ENCODE measurements at regions not wholly inside any gene's neighbourhood (a gene's known extent, or its start where the extent isn't known, plus 50 kb on each side); places are given as distances from the start of the nearest gene placed in this dataset.

GRCh38 chr2:16080071-16080470 lies 139.7 kb downstream of the MYCN start:
- Histone ChIP-seq H3K4me1 (ENCODE audit: insufficient read depth, insufficient read length) (peaks cover 2% of the 10 kb centered on the region), H3K4me3 (ENCODE audit: insufficient read length, low read depth) (no peak overlapping the region), H3K9me3 (ENCODE audit: insufficient read depth, low read length) (no peaks in the 10 kb centered on the region), H3K9ac (ENCODE audit: insufficient read length, low read depth) (no peak overlapping the region), H3K27me3 (ENCODE audit: insufficient read depth, insufficient read length) (no peaks in the 10 kb centered on the region), H3K36me3 (ENCODE audit: insufficient read depth, insufficient read length, low read length) (no peaks in the 10 kb centered on the region)
- TF ChIP-seq SUZ12 (IDR thresholded peaks at IDR 0.05; ENCODE audit: extremely low read depth, insufficient read depth, insufficient read length) (no peak), YY1 (IDR thresholded peaks at IDR 0.05; ENCODE audit: insufficient read depth, insufficient read length) (no peak), ZNF274 (IDR thresholded peaks at IDR 0.05; ENCODE audit: low read depth, low read length) (no peak)
- DNase-seq (ENCODE audit: low read depth, low spot score) = no peak

GRCh38 chr2:16079637-16080036 lies 139.3 kb downstream of the MYCN start:
- Histone ChIP-seq H3K36me3 (ENCODE audit: insufficient read depth, insufficient read length, low read length) (no peaks in the 10 kb centered on the region), H3K9ac (ENCODE audit: insufficient read length, low read depth) (no peak overlapping the region), H3K9me3 (ENCODE audit: insufficient read depth, low read length) (no peaks in the 10 kb centered on the region), H3K4me1 (ENCODE audit: insufficient read depth, insufficient read length) (peaks cover 2% of the 10 kb centered on the region), H3K4me3 (ENCODE audit: insufficient read length, low read depth) (no peak overlapping the region), H3K27me3 (ENCODE audit: insufficient read depth, insufficient read length) (no peaks in the 10 kb centered on the region)
- DNase-seq (ENCODE audit: low read depth, low spot score) = no peak
- TF ChIP-seq SUZ12 (IDR thresholded peaks at IDR 0.05; ENCODE audit: extremely low read depth, insufficient read depth, insufficient read length) (no peak), YY1 (IDR thresholded peaks at IDR 0.05; ENCODE audit: insufficient read depth, insufficient read length) (no peak), ZNF274 (IDR thresholded peaks at IDR 0.05; ENCODE audit: low read depth, low read length) (no peak)

DNA sequence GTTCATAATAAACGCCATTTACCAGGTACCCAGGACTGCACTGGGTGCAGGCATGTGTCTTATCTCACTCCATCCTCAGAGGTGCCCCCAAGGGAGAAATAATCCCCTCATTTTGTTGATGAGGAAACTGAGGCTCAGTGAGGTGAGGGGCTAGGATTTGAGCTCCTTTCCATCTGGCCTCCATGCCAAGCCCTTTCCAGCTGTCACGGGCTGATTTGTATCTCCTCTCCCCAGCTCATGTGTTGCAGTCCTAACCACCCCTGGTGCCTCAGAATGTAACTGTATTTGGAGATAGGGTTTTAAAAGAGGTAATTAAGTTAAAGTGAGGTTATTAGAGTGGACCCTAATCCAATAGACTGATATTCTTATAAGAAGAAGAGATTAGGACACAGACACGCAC lies 137.3 kb downstream of the MYCN start:
- no peaks in the 10 kb centered on the region for H3K4me1 ChIP-seq (ENCODE audit: insufficient read depth, insufficient read length)
- TF ChIP-seq SUZ12 (IDR thresholded peaks at IDR 0.05; ENCODE audit: extremely low read depth, insufficient read depth, insufficient read length) (no peak), ZNF274 (IDR thresholded peaks at IDR 0.05; ENCODE audit: low read depth, low read length) (no peak), YY1 (IDR thresholded peaks at IDR 0.05; ENCODE audit: insufficient read depth, insufficient read length) (no peak)
- no peaks in the 10 kb centered on the region for H3K9me3 ChIP-seq (ENCODE audit: insufficient read depth, low read length)
- H3K27me3 ChIP-seq (ENCODE audit: insufficient read depth, insufficient read length) = no peaks in the 10 kb centered on the region
- no peaks in the 10 kb centered on the region for H3K36me3 ChIP-seq (ENCODE audit: insufficient read depth, insufficient read length, low read length)
- no peak overlapping the region for H3K9ac ChIP-seq (ENCODE audit: insufficient read length, low read depth)
- H3K4me3 ChIP-seq (ENCODE audit: insufficient read length, low read depth) = no peak overlapping the region
- DNase-seq (ENCODE audit: low read depth, low spot score) = no peak

- TF ChIP-seq YY1 (IDR thresholded peaks at IDR 0.05; ENCODE audit: insufficient read depth, insufficient read length) (no peak), ZNF274 (IDR thresholded peaks at IDR 0.05; ENCODE audit: low read depth, low read length) (no peak), SUZ12 (IDR thresholded peaks at IDR 0.05; ENCODE audit: extremely low read depth, insufficient read depth, insufficient read length) (no peak)
- H3K9ac ChIP-seq (ENCODE audit: insufficient read length, low read depth) = no peak overlapping the region
- DNase-seq (ENCODE audit: low read depth, low spot score) = no peak
- no peak overlapping the region for H3K4me3 ChIP-seq (ENCODE audit: insufficient read length, low read depth)
- H3K36me3 ChIP-seq (ENCODE audit: insufficient read depth, insufficient read length, low read length) = no peaks in the 10 kb centered on the region
- no peaks in the 10 kb centered on the region for H3K4me1 ChIP-seq (ENCODE audit: insufficient read depth, insufficient read length)
- no peaks in the 10 kb centered on the region for H3K27me3 ChIP-seq (ENCODE audit: insufficient read depth, insufficient read length)
- no peaks in the 10 kb centered on the region for H3K9me3 ChIP-seq (ENCODE audit: insufficient read depth, low read length)
These were observed 136.6 kb downstream of the MYCN start for GRCh38 chr2:16076911-16077310.

DNA sequence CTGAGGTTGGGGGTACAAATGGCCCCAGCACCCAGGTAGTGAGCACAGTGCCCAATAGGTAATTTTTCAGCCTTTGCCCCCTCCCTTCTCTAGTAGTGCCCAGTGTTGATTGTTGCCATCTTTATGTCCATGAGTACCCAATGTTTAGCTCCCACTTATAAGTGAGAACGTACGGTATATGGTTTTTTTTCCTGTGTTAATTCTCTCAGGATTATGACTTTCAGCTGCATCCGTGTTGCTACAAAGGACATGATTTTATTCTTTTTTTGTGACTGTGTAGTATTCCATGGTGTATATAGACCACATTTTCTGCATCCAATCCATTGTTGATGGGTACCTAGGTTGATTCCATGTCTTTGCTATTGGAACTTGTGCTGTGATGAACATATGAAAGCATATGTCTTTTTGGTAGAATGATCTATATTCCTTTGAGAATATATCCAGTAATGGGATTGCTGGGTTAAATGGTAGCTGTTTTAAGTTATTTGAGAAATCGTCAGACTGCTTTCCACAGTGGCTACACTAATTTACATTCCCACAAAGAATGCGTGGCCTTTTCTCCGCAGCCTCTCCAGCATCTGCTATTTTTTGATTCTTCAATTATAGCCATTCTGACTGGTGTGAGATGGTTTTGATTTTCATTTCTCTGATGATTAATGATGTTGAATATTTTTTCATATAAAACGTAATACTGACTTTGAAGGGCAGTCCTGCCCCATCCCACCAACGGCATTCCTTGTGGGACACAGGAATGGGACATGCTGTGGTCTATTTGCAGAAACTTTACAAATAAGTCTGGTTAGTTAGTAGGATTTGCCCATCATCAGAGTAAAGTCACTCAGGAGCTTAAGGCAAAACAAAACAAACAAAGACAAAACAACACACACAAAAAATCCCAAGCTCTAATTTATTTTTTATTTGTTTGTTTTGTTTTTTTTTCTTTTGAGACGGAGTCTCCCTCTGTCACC lies 135.0 kb downstream of the MYCN start:
- Histone ChIP-seq H3K36me3 (ENCODE audit: insufficient read depth, insufficient read length, low read length) (no peaks in the 10 kb centered on the region), H3K9ac (ENCODE audit: insufficient read length, low read depth) (no peak overlapping the region), H3K4me1 (ENCODE audit: insufficient read depth, insufficient read length) (peaks cover 4% of the 10 kb centered on the region), H3K4me3 (ENCODE audit: insufficient read length, low read depth) (no peak overlapping the region), H3K27me3 (ENCODE audit: insufficient read depth, insufficient read length) (no peaks in the 10 kb centered on the region), H3K9me3 (ENCODE audit: insufficient read depth, low read length) (no peaks in the 10 kb centered on the region)
- no peak for TF ChIP-seq YY1 (IDR thresholded peaks at IDR 0.05; ENCODE audit: insufficient read depth, insufficient read length)
- TF ChIP-seq SUZ12 (IDR thresholded peaks at IDR 0.05; ENCODE audit: extremely low read depth, insufficient read depth, insufficient read length) = no peak
- TF ChIP-seq ZNF274 (IDR thresholded peaks at IDR 0.05; ENCODE audit: low read depth, low read length) = no peak
- no peak for DNase-seq (ENCODE audit: low read depth, low spot score)

DNA sequence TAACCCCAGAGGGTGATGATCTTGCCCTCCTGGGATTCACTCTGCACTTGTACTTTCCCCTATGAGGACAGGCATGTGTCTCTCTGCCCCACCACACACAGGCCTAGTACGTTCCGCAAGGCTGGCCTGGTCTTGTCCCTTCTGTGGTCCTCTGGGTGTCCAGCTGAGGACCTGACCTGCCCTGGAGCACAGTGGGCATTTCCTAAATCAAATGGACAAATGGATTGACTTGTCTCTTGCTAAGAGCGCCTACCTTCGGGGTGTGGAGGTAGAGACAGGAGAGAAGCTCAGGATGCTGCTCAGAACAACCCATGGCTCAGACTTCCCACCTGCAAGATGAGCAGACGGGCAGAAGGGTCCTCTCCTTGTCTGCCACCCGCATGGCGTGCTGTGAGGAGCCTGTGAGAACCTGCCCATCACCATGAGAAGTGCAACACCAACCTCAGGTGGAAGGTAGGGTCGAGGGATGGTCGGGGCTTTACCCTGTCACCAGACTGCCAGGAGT lies 133.6 kb downstream of the MYCN start:
- H3K27me3 ChIP-seq (ENCODE audit: insufficient read depth, insufficient read length) = no peaks in the 10 kb centered on the region
- no peak overlapping the region for H3K9ac ChIP-seq (ENCODE audit: insufficient read length, low read depth)
- no peaks in the 10 kb centered on the region for H3K9me3 ChIP-seq (ENCODE audit: insufficient read depth, low read length)
- H3K36me3 ChIP-seq (ENCODE audit: insufficient read depth, insufficient read length, low read length) = no peaks in the 10 kb centered on the region
- no peak for DNase-seq (ENCODE audit: low read depth, low spot score)
- TF ChIP-seq YY1 (IDR thresholded peaks at IDR 0.05; ENCODE audit: insufficient read depth, insufficient read length) (no peak), ZNF274 (IDR thresholded peaks at IDR 0.05; ENCODE audit: low read depth, low read length) (no peak), SUZ12 (IDR thresholded peaks at IDR 0.05; ENCODE audit: extremely low read depth, insufficient read depth, insufficient read length) (no peak)
- no peak overlapping the region for H3K4me3 ChIP-seq (ENCODE audit: insufficient read length, low read depth)
- peaks cover 4% of the 10 kb centered on the region for H3K4me1 ChIP-seq (ENCODE audit: insufficient read depth, insufficient read length)

DNA sequence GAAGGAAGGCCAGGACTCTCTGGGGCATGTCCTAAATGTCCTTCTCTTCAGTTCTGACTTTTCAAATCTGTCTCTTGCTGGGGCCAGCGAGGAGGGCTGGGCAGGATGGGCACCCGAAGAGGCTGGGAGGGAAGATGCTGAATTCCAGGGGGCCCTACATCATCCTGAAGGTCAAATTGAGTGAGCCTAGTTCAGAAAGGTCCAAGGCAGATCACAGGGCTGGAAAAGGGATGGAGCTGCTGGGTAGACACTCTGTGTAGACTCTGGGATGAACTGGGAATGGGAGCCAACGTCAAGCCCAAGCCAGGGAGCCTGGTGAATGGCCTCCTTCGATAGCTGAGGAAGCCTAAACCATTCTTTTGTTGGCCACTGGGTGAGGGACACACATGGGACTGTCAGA lies 133.1 kb downstream of the MYCN start:
- H3K4me3 ChIP-seq (ENCODE audit: insufficient read length, low read depth) = no peak overlapping the region
- peaks cover 4% of the 10 kb centered on the region for H3K4me1 ChIP-seq (ENCODE audit: insufficient read depth, insufficient read length)
- no peaks in the 10 kb centered on the region for H3K27me3 ChIP-seq (ENCODE audit: insufficient read depth, insufficient read length)
- no peaks in the 10 kb centered on the region for H3K9me3 ChIP-seq (ENCODE audit: insufficient read depth, low read length)
- DNase-seq (ENCODE audit: low read depth, low spot score) = no peak
- no peak overlapping the region for H3K9ac ChIP-seq (ENCODE audit: insufficient read length, low read depth)
- no peaks in the 10 kb centered on the region for H3K36me3 ChIP-seq (ENCODE audit: insufficient read depth, insufficient read length, low read length)
- no peak for TF ChIP-seq YY1 (IDR thresholded peaks at IDR 0.05; ENCODE audit: insufficient read depth, insufficient read length)
- no peak for TF ChIP-seq SUZ12 (IDR thresholded peaks at IDR 0.05; ENCODE audit: extremely low read depth, insufficient read depth, insufficient read length)
- no peak for TF ChIP-seq ZNF274 (IDR thresholded peaks at IDR 0.05; ENCODE audit: low read depth, low read length)
